ENCODE measurements at regions not wholly inside any gene's neighbourhood (a gene's known extent, or its start where the extent isn't known, plus 50 kb on each side); places are given as distances from the start of the nearest gene placed in this dataset.
"Not testable (repeated sequence)": the region's sequence is repeated elsewhere in the genome, so short reads cannot be mapped to it uniquely, and the experiment has no call there.

- no peak overlapping the region for H3K27ac ChIP-seq
- no peak for DNase-seq
- no peaks in the 10 kb centered on the region for H3K27me3 ChIP-seq (replicated peaks)
- in situ Hi-C loops (cut with HindIII; ENCODE audit: low pct_ligation_motif_present, low sequenced_read_pairs) = no loop called here
- H3K36me3 ChIP-seq (replicated peaks) = no peaks in the 10 kb centered on the region
- no peak overlapping the region for H3K4me3 ChIP-seq (ENCODE audit: low read depth, low read length)
- TF ChIP-seq, protein P1, sequence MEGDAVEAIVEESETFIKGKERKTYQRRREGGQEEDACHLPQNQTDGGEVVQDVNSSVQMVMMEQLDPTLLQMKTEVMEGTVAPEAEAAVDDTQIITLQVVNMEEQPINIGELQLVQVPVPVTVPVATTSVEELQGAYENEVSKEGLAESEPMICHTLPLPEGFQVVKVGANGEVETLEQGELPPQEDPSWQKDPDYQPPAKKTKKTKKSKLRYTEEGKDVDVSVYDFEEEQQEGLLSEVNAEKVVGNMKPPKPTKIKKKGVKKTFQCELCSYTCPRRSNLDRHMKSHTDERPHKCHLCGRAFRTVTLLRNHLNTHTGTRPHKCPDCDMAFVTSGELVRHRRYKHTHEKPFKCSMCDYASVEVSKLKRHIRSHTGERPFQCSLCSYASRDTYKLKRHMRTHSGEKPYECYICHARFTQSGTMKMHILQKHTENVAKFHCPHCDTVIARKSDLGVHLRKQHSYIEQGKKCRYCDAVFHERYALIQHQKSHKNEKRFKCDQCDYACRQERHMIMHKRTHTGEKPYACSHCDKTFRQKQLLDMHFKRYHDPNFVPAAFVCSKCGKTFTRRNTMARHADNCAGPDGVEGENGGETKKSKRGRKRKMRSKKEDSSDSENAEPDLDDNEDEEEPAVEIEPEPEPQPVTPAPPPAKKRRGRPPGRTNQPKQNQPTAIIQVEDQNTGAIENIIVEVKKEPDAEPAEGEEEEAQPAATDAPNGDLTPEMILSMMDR (IDR thresholded peaks at IDR 0.05; ENCODE audit: low read depth, low read length, missing control alignments) = no peak
Observed at GRCh38 chr2:156959481-156959880, 298.0 kb upstream of the GALNT5 start.

GRCh38 chr2:156982615-156983014 is 274.9 kb upstream of the GALNT5 start:
- in situ Hi-C loops (cut with HindIII; ENCODE audit: low pct_ligation_motif_present, low sequenced_read_pairs) = no loop called here
- H3K27me3 ChIP-seq (replicated peaks) = no peaks in the 10 kb centered on the region
- no peaks in the 10 kb centered on the region for H3K36me3 ChIP-seq (replicated peaks)
- no peak overlapping the region for H3K27ac ChIP-seq
- TF ChIP-seq, protein P1 (IDR thresholded peaks at IDR 0.05; ENCODE audit: low read depth, low read length, missing control alignments) = no peak
- no peak for DNase-seq
- H3K4me3 ChIP-seq (ENCODE audit: low read depth, low read length) = no peak overlapping the region

- in situ Hi-C loops (cut with HindIII; ENCODE audit: low pct_ligation_motif_present, low sequenced_read_pairs) = no loop called here
- Histone ChIP-seq H3K27ac (no peak overlapping the region), H3K27me3 (replicated peaks) (no peaks in the 10 kb centered on the region), H3K36me3 (replicated peaks) (no peaks in the 10 kb centered on the region), H3K4me3 (ENCODE audit: low read depth, low read length) (no peak overlapping the region)
- DNase-seq = no peak
- TF ChIP-seq, protein P1 (IDR thresholded peaks at IDR 0.05; ENCODE audit: low read depth, low read length, missing control alignments) = no peak
Observed at GRCh38 chr2:156986339-156986988, 271.0 kb upstream of the GALNT5 start.

DNA sequence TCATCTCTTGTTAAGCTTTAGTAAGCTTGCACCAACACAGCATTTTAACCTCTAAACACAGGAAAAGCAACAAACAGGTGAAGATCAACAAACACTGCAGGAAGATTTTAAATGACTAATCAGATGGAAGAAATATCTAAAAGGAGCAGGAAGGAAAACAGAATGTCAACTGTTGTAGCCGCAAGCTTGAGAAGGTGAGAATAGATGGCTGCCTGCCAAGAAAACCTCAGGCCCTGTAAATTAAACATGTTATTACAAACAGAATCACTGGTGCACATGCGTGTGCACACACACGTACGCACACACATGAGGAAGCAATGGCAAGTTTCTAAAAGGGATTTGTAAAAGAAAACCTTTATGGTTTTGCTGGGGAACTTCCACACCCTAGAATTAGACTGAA is 257.8 kb upstream of the GALNT5 start:
- no peak overlapping the region for H3K27ac ChIP-seq
- TF ChIP-seq, protein P1 (IDR thresholded peaks at IDR 0.05; ENCODE audit: low read depth, low read length, missing control alignments) = no peak
- no peaks in the 10 kb centered on the region for H3K36me3 ChIP-seq (replicated peaks)
- no peak for DNase-seq
- no peaks in the 10 kb centered on the region for H3K27me3 ChIP-seq (replicated peaks)
- H3K4me3 ChIP-seq (ENCODE audit: low read depth, low read length) = no peak overlapping the region
- in situ Hi-C loops (cut with HindIII; ENCODE audit: low pct_ligation_motif_present, low sequenced_read_pairs) = no loop called here

GRCh38 chr2:157004789-157005188 is 252.7 kb upstream of the GALNT5 start:
- in situ Hi-C loops (cut with HindIII; ENCODE audit: low pct_ligation_motif_present, low sequenced_read_pairs) = no loop called here
- no peaks in the 10 kb centered on the region for H3K36me3 ChIP-seq (replicated peaks)
- TF ChIP-seq, protein P1 (IDR thresholded peaks at IDR 0.05; ENCODE audit: low read depth, low read length, missing control alignments) = no peak
- no peak overlapping the region for H3K27ac ChIP-seq
- no peak overlapping the region for H3K4me3 ChIP-seq (ENCODE audit: low read depth, low read length)
- H3K27me3 ChIP-seq (replicated peaks) = no peaks in the 10 kb centered on the region
- DNase-seq = no peak

DNA sequence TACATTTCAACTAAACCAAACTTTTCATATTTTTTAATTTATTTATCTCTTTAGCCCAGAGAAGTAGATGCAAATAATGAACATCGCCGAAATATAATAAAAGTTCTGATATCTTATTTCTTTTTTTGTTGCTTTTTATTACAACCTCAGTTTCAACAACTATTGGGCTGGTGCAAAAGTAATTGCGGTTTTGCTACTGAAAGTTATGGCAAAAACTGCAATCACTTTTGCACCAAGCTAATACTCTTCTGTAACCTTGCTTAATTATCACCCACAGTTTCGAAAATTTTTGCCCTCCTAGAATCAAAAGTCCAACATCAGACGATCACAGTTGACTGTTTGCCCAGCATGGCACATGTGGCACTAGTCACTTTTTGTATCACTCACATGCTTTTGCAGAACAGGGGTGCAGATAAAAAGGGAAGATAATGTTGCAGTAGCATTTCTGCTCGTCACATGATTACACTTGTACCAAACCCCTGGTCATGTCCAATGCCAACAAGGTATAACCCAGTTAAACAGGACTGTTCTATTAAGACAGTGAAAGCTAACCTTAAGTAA is 242.4 kb upstream of the GALNT5 start:
- in situ Hi-C loops (cut with HindIII; ENCODE audit: low pct_ligation_motif_present, low sequenced_read_pairs) = no loop called here
- no peak overlapping the region for H3K4me3 ChIP-seq (ENCODE audit: low read depth, low read length)
- H3K36me3 ChIP-seq (replicated peaks) = no peaks in the 10 kb centered on the region
- H3K27me3 ChIP-seq (replicated peaks) = no peaks in the 10 kb centered on the region
- DNase-seq = no peak
- TF ChIP-seq, protein P1 (IDR thresholded peaks at IDR 0.05; ENCODE audit: low read depth, low read length, missing control alignments) = no peak
- no peak overlapping the region for H3K27ac ChIP-seq

DNA sequence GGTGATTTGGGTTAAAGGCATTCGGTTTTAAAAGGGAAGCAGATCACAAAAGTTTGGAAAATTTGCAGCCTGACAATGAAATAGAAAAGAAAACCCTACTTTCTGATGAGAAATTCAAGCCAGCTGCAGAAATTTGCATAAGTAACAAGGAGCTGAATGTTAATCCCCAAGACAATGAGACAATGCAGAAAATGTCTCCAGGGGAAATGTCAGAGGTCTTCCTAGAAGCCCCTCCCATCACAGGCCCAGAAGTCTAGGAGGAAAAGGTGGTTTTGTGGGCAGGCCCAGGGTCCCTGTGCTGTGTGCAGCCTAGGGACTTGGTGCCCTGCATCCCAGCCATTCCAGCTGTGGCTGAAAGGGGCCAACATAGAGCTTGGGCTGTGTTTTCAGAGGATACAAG is 234.2 kb upstream of the GALNT5 start:
- H3K27ac ChIP-seq; H3K36me3 ChIP-seq (replicated peaks); H3K4me3 ChIP-seq (ENCODE audit: low read depth, low read length); in situ Hi-C loops (cut with HindIII; ENCODE audit: low pct_ligation_motif_present, low sequenced_read_pairs); H3K27me3 ChIP-seq (replicated peaks); DNase-seq: not testable (repeated sequence)

All from brain microvascular endothelial cell (primary cell).